HCT116 (cell line): ENCODE measurements at regions not wholly inside any gene's neighbourhood (a gene's known extent, or its start where the extent isn't known, plus 50 kb on each side); places are given as distances from the start of the nearest gene placed in this dataset.

ENCODE experiments used
- ATAC-seq: fragments of 200-7000 bp; cut with Tn5 transposase; 2 replicates; pipeline ENCODE4 v1.9.1; 2020; ENCODE audit warnings: mild to moderate bottlenecking, moderate library complexity
- BruUV-seq: library from RNA; stranded (reverse); fragments of 400-500 nt; replicated peaks from 2 replicates; lab custom pipeline; 2021; lab: Mats Ljungman, UMichigan
- CTCF ChIA-PET: fragments of 300-600 bp; sonication (Branson Sonifier 250); formaldehyde crosslinking; loops from one replicate; lab custom pipeline; 2021; ENCODE audit warnings: antibody characterized with exemption; lab: Charles Lee
- POLR2A ChIA-PET: fragments of 300-600, 350-600 bp; sonication (Branson Sonifier 250); formaldehyde crosslinking; loops from one replicate; lab custom pipeline; 2021; ENCODE audit warnings: antibody characterized with exemption; lab: Charles Lee
- RAD21 ChIA-PET, 2 experiments: fragments of 300-600 bp; sonication (Branson Sonifier 250); formaldehyde crosslinking; loops; one replicate each; lab custom pipeline; 2023; ENCODE audit warnings: low total read pairs in 2 of 2; ENCODE audit not compliant: uncharacterized antibody in 2 of 2, unreplicated experiment in 2 of 2, low non-redundant PET in 1 of 2; lab: Charles Lee
- DNase-seq: peaks from one replicate; pipeline ENCODE4 v3.0.0-alpha.2; 2010; ENCODE audit warnings: low read depth, low spot score
- H2AFZ ChIP-seq: fragments of 200-600 bp; shearing (Covaris generic), sonication (generic); 2 replicates; pipeline ENCODE4 v1.6.1; 2017; ENCODE audit warnings: low read depth, mixed run types, mixed read lengths, antibody characterized with exemption, low read length; ENCODE audit not compliant: poor library complexity, severe bottlenecking
- H3K27ac ChIP-seq: 2 replicates; pipeline ENCODE4 v1.5.1; 2012; ENCODE audit warnings: low read depth, low read length
- H3K27me3 ChIP-seq: fragments of 200-600 bp; sonication (generic); 2 replicates; pipeline ENCODE4 v1.6.1; 2016; ENCODE audit warnings: mixed run types, low read length, mixed read lengths; ENCODE audit not compliant: insufficient read depth
- H3K36me3 ChIP-seq, 2 experiments: fragments of 200-500 bp in 1 of 2; fragments of 200-600 bp in 1 of 2; sonication (Bioruptor generic) in 1 of 2; sonication (generic) in 1 of 2; 2 replicates each; pipeline versions ENCODE4 v1.5.1 to v1.6.1; 2014 to 2016; ENCODE audit warnings: low read length in 2 of 2, inconsistent platforms in 1 of 2, mixed read lengths in 1 of 2, mixed run types in 1 of 2; ENCODE audit not compliant: insufficient read depth in 2 of 2, control insufficient read depth in 1 of 2
- H3K4me1 ChIP-seq, 2 experiments: fragments of 200-600 bp in 1 of 2; sonication (generic) in 1 of 2; 2 replicates each; pipeline versions ENCODE4 v1.5.1 to v1.6.1; 2012 to 2017; ENCODE audit warnings: low read length in 2 of 2, inconsistent platforms in 1 of 2, mild to moderate bottlenecking in 1 of 2, mixed read lengths in 1 of 2, mixed run types in 1 of 2, moderate library complexity in 1 of 2; ENCODE audit not compliant: insufficient read depth in 2 of 2, control insufficient read depth in 1 of 2
- H3K4me2 ChIP-seq: fragments of 200-600 bp; sonication (generic); 2 replicates; pipeline ENCODE4 v1.6.1; 2017; ENCODE audit warnings: mixed run types, low read length, mixed read lengths
- H3K4me3 ChIP-seq, 2 experiments: fragments of 200-600 bp in 1 of 2; sonication (generic) in 1 of 2; replicated peaks in 1 of 2; 2 replicates each; pipeline ENCODE4 v1.5.1; 2011 to 2016; ENCODE audit warnings: low read length in 2 of 2, control low read depth in 1 of 2, low read depth in 1 of 2, mild to moderate bottlenecking in 1 of 2, mixed read lengths in 1 of 2, mixed run types in 1 of 2
- H3K79me2 ChIP-seq: fragments of 200-600 bp; sonication (generic); 2 replicates; pipeline ENCODE4 v1.6.1; 2017; ENCODE audit warnings: mild to moderate bottlenecking, mixed run types, low read length, moderate library complexity, mixed read lengths; ENCODE audit not compliant: insufficient read depth
- H3K9ac ChIP-seq: fragments of 200-600 bp; sonication (generic); 2 replicates; pipeline ENCODE4 v1.6.1; 2016; ENCODE audit warnings: low read length, mixed read lengths
- H3K9me2 ChIP-seq: fragments of 200-600 bp; sonication (generic), shearing (Covaris generic); 2 replicates; pipeline ENCODE4 v1.6.1; 2017; ENCODE audit warnings: mixed run types, mild to moderate bottlenecking, moderate library complexity; ENCODE audit not compliant: insufficient read depth
- H3K9me3 ChIP-seq, 2 experiments: fragments of 200-500 bp in 1 of 2; fragments of 200-600 bp in 1 of 2; sonication (Bioruptor generic) in 1 of 2; sonication (generic) in 1 of 2; 2 replicates each; pipeline ENCODE4 v1.6.1; 2014 to 2017; ENCODE audit warnings: low read length in 2 of 2, mixed read lengths in 2 of 2, inconsistent platforms in 1 of 2, low read depth in 1 of 2, mild to moderate bottlenecking in 1 of 2, mixed run types in 1 of 2, moderate library complexity in 1 of 2; ENCODE audit not compliant: control insufficient read depth in 1 of 2, insufficient read depth in 1 of 2
- H4K20me1 ChIP-seq: fragments of 200-600 bp; sonication (generic), shearing (Covaris generic); 2 replicates; pipeline ENCODE4 v1.6.1; 2017; ENCODE audit warnings: mixed run types, mild to moderate bottlenecking, moderate library complexity; ENCODE audit not compliant: insufficient read depth
- CEBPB ChIP-seq: IDR thresholded peaks from 2 replicates; pipeline ENCODE4 v1.6.1; 2012; ENCODE audit warnings: low read depth
- EGR1 ChIP-seq: IDR thresholded peaks from 2 replicates; pipeline ENCODE4 v1.6.1; 2012; ENCODE audit warnings: low read depth
- EZH2phosphoT487 ChIP-seq: fragments of 200-600 bp; IDR thresholded peaks from 2 replicates; pipeline ENCODE4 v1.6.1; 2018; ENCODE audit warnings: antibody characterized with exemption, borderline replicate concordance
- FOSL1 ChIP-seq: IDR thresholded peaks from 2 replicates; pipeline ENCODE4 v1.6.1; 2012; ENCODE audit warnings: low read depth
- JUND ChIP-seq: IDR thresholded peaks from 2 replicates; pipeline ENCODE4 v1.6.1; 2012
- POLR2A ChIP-seq: IDR thresholded peaks from 2 replicates; pipeline ENCODE4 v1.7.0; 2011; ENCODE audit warnings: borderline replicate concordance; ENCODE audit not compliant: insufficient read depth, insufficient read length; ENCODE audit errors: extremely low read depth
- POLR2AphosphoS5 ChIP-seq: IDR thresholded peaks from 2 replicates; pipeline ENCODE4 v1.6.1; 2011; ENCODE audit warnings: mild to moderate bottlenecking, low read depth, low read length, moderate library complexity
- TCF7L2 ChIP-seq: IDR thresholded peaks from 2 replicates; pipeline ENCODE4 v1.7.0; 2011; ENCODE audit warnings: borderline replicate concordance, inconsistent platforms; ENCODE audit not compliant: insufficient read depth, insufficient read length; ENCODE audit errors: extremely low read depth
- YY1 ChIP-seq: IDR thresholded peaks from 2 replicates; pipeline ENCODE4 v1.6.1; 2011; ENCODE audit warnings: low read length, low read depth, moderate library complexity, mild to moderate bottlenecking; ENCODE audit not compliant: insufficient replicate concordance; ENCODE audit errors: extremely low read depth
- ZFX ChIP-seq: fragments of 450-650 bp; IDR thresholded peaks from 2 replicates; pipeline ENCODE4 v1.6.1; 2017
- ZNF274 ChIP-seq: fragments of 200-500 bp; sonication (Bioruptor generic); IDR thresholded peaks from 2 replicates; pipeline ENCODE4 v1.6.1; 2014; ENCODE audit warnings: mild to moderate bottlenecking, low read depth, low read length, inconsistent platforms
- intact Hi-C: fragments of 100-400 bp; cut with micrococcal nuclease; formaldehyde crosslinking; loops from 2 replicates; pipeline ENCODE4 v1.10.0; 2022

GRCh38 chr1:187091666-187092065 is 262.9 kb downstream of the PLA2G4A start:
- H3K9me3 ChIP-seq, result no peaks in the 10 kb centered on the region
- intact Hi-C loops, result no loop called here
- no TSS peak for BruUV-seq
- H3K4me3 ChIP-seq, result no peak overlapping the region
- CTCF ChIA-PET, result no interaction called here
- H4K20me1 ChIP-seq, result no peaks in the 10 kb centered on the region
- H2AFZ ChIP-seq, result no peak overlapping the region
- ATAC-seq, result no peak
- no peaks in the 10 kb centered on the region for H3K36me3 ChIP-seq
- no peak for DNase-seq
- no peak overlapping the region for H3K27ac ChIP-seq
- H3K4me2 ChIP-seq, result no peak overlapping the region
- RAD21 ChIA-PET, result no interaction called here
- H3K9me2 ChIP-seq, result no peaks in the 10 kb centered on the region
- POLR2A ChIA-PET, result no interaction called here
- H3K4me1 ChIP-seq, result no peaks in the 10 kb centered on the region
- H3K27me3 ChIP-seq, result no peaks in the 10 kb centered on the region
- no peaks in the 10 kb centered on the region for H3K79me2 ChIP-seq
- TF ChIP-seq POLR2AphosphoS5, result no peak
- TF ChIP-seq ZNF274, result no peak
- TF ChIP-seq FOSL1, result no peak
- TF ChIP-seq EZH2phosphoT487, result no peak
- no peak for TF ChIP-seq EGR1
- TF ChIP-seq CEBPB, result no peak
- TF ChIP-seq JUND, result no peak
- TF ChIP-seq ZFX, result no peak
- no peak for TF ChIP-seq YY1
- TF ChIP-seq TCF7L2, result no peak
- no peak overlapping the region for H3K9ac ChIP-seq

DNA sequence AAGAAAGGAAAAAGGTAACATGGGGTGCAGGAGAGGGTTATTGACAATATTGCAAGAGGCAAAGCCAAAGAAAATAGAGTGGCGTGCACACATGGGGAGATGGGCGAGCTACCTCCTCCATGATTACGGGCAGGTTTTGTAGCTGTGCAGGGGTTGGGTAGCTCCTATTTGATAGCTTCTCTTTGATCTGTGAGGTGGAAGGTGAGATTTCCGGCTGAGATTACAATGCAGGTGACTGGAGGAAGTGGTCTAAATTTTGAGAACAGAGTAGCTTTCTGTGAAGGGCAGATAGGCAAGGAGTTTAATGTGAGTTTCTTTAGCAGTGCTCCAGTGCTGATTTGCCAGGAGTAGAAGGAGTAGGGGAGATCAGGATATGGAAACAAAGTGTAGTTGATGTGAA is 263.4 kb downstream of the PLA2G4A start:
- Histone ChIP-seq H3K36me3 (no peaks in the 10 kb centered on the region), H3K4me3 (no peak overlapping the region), H4K20me1 (no peaks in the 10 kb centered on the region), H3K9me2 (no peaks in the 10 kb centered on the region), H3K9ac (no peak overlapping the region), H2AFZ (no peak overlapping the region), H3K27ac (no peak overlapping the region), H3K79me2 (no peaks in the 10 kb centered on the region), H3K4me1 (no peaks in the 10 kb centered on the region), H3K4me2 (no peak overlapping the region), H3K9me3 (no peaks in the 10 kb centered on the region), H3K27me3 (no peaks in the 10 kb centered on the region)
- BruUV-seq, result no TSS peak
- TF ChIP-seq JUND (no peak), POLR2A (no peak)
- POLR2A ChIA-PET, result no interaction called here
- intact Hi-C loops, result no loop called here
- DNase-seq, result no peak
- RAD21 ChIA-PET, result no interaction called here
- ATAC-seq, result no peak
- CTCF ChIA-PET, result no interaction called here
